ENCODE measurements at regions not wholly inside any gene's neighbourhood (a gene's known extent, or its start where the extent isn't known, plus 50 kb on each side); places are given as distances from the start of the nearest gene placed in this dataset.

DNA sequence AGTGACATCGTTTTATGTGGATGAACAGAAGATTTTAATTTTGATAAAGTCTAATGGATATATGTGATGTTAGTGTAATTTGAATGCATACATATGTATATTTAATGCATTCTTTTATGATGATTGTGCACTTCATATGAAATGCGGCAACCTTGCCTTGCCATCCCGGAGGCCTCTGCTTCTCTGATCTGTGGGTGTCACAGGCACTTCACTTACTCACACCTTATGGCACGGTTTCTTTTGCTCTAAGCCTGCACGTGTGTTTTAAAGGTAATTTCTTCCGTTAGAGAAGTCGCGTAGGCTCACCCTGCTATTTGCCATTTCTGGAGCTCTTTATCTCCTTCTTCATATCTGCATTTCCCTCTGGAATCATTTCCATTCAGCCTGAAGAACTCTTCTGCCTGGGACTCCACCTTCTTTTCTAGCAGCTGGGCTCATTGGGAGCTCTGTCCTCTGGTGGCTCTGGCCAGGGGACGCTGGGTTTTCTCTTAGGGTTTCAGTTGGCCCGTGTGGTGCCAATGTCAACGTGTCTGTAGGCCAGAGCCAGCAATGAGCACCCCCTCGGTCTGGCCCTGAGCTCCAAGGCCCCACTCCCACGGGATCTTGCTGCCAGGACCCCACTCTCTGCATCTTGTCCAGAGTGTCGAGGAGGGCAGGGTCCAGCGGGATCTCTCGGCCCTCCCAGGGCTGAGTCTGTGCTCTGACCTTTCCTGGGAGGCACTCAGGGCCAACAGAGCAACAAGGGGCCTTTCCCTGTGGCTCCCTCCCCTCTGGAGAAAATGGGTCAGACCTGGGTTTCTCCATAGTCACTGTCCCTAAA is 97.3 kb downstream of the RTP5 start (continued):
- TF ChIP-seq CEBPB (IDR thresholded peaks at IDR 0.05; ENCODE audit: low read depth, low read length) = no peak
- TF ChIP-seq TCF12 (IDR thresholded peaks at IDR 0.05; ENCODE audit: low read depth, low read length) = no peak
- TF ChIP-seq MAFK (IDR thresholded peaks at IDR 0.05; ENCODE audit: low read depth, low read length) = no peak
- TF ChIP-seq GABPA (IDR thresholded peaks at IDR 0.05; ENCODE audit: borderline replicate concordance, insufficient read depth, low read length) = no peak
- no peak for TF ChIP-seq EZH2 (IDR thresholded peaks at IDR 0.05; ENCODE audit: low read depth, low read length, severe bottlenecking)
- TF ChIP-seq CTBP2 (IDR thresholded peaks at IDR 0.05; ENCODE audit: borderline replicate concordance, insufficient read depth, insufficient read length, low read length) = no peak

All from H1 (cell line).